MM.1S (cell line): ENCODE measurements at regions not wholly inside any gene's neighbourhood (a gene's known extent, or its start where the extent isn't known, plus 50 kb on each side); places are given as distances from the start of the nearest gene placed in this dataset.

Experiments used
- DNase-seq: peaks from one replicate; pipeline ENCODE4 v3.0.0-alpha.2; 2015
- H2AFZ ChIP-seq: fragments of 300-600 bp; sonication (generic); 2 replicates; pipeline ENCODE4 v1.6.0; 2016; ENCODE audit warnings: antibody characterized with exemption, low read length
- H3F3A ChIP-seq: fragments of 300-600 bp; sonication (generic); 2 replicates; pipeline ENCODE4 v1.6.1; 2016; ENCODE audit warnings: mild to moderate bottlenecking, antibody characterized with exemption, low read length, moderate library complexity, mixed read lengths; ENCODE audit not compliant: insufficient read depth
- H3K27ac ChIP-seq: fragments of 300-600 bp; sonication (generic); 2 replicates; pipeline ENCODE4 v1.5.1; 2016; ENCODE audit warnings: mild to moderate bottlenecking, low read length
- H3K27me3 ChIP-seq: fragments of 300-600 bp; sonication (generic); replicated peaks from 2 replicates; pipeline ENCODE4 v1.6.0; 2016; ENCODE audit warnings: low read length; ENCODE audit not compliant: insufficient read depth
- H3K36me3 ChIP-seq: fragments of 300-600 bp; sonication (generic); replicated peaks from 2 replicates; pipeline ENCODE4 v1.6.1; 2016; ENCODE audit warnings: mild to moderate bottlenecking, low read length, mixed read lengths; ENCODE audit not compliant: insufficient read depth
- H3K4me1 ChIP-seq: fragments of 300-600 bp; sonication (generic); 2 replicates; pipeline ENCODE4 v1.6.1; 2016; ENCODE audit warnings: low read length, mixed read lengths
- H3K4me2 ChIP-seq: fragments of 300-600 bp; sonication (generic); 2 replicates; pipeline ENCODE4 v1.6.0; 2016; ENCODE audit warnings: low read depth, low read length
- H3K4me3 ChIP-seq: fragments of 300-600 bp; sonication (generic); 2 replicates; pipeline ENCODE4 v1.5.1; 2016; ENCODE audit warnings: low read length, mixed read lengths
- H3K79me2 ChIP-seq: fragments of 300-600 bp; sonication (generic); 2 replicates; pipeline ENCODE4 v1.6.1; 2016; ENCODE audit warnings: mixed run types, low read length, mixed read lengths
- H3K9ac ChIP-seq: fragments of 300-600 bp; sonication (generic); 2 replicates; pipeline ENCODE4 v1.6.1; 2016; ENCODE audit warnings: low read length, mixed read lengths
- H3K9me2 ChIP-seq: fragments of 300-600 bp; sonication (generic); replicated peaks from 2 replicates; pipeline ENCODE4 v1.6.1; 2016; ENCODE audit warnings: mild to moderate bottlenecking, low read length, mixed read lengths; ENCODE audit not compliant: insufficient read depth
- H3K9me3 ChIP-seq: fragments of 300-600 bp; sonication (generic); replicated peaks from 2 replicates; pipeline ENCODE4 v1.6.1; 2016; ENCODE audit warnings: mild to moderate bottlenecking, low read length, mixed read lengths; ENCODE audit not compliant: insufficient read depth
- H4K20me1 ChIP-seq: fragments of 300-600 bp; sonication (generic); 2 replicates; pipeline ENCODE4 v1.6.1; 2016; ENCODE audit warnings: mild to moderate bottlenecking, low read length, moderate library complexity, mixed read lengths; ENCODE audit not compliant: insufficient read depth
- EZH2 ChIP-seq: fragments of 300-600 bp; sonication (generic); optimal IDR thresholded peaks from 2 replicates; pipeline ENCODE3; 2017; ENCODE audit warnings: low read depth, mild to moderate bottlenecking, antibody characterized with exemption, low read length, mixed read lengths
- EZH2phosphoT487 ChIP-seq: fragments of 300-600 bp; sonication (generic); IDR thresholded peaks from 2 replicates; pipeline ENCODE4 v1.6.1; 2018; ENCODE audit warnings: antibody characterized with exemption, low read length
- TF ChIP-seq, protein P1 (sequence below): fragments of 300-600 bp; sonication (generic); IDR thresholded peaks from 2 replicates; pipeline ENCODE4 v1.5.1; 2016; ENCODE audit warnings: antibody characterized with exemption, low read length, mixed read lengths

- TF ChIP-seq EZH2phosphoT487 (no peak), EZH2 (no peak)
- TF ChIP-seq, protein P1, sequence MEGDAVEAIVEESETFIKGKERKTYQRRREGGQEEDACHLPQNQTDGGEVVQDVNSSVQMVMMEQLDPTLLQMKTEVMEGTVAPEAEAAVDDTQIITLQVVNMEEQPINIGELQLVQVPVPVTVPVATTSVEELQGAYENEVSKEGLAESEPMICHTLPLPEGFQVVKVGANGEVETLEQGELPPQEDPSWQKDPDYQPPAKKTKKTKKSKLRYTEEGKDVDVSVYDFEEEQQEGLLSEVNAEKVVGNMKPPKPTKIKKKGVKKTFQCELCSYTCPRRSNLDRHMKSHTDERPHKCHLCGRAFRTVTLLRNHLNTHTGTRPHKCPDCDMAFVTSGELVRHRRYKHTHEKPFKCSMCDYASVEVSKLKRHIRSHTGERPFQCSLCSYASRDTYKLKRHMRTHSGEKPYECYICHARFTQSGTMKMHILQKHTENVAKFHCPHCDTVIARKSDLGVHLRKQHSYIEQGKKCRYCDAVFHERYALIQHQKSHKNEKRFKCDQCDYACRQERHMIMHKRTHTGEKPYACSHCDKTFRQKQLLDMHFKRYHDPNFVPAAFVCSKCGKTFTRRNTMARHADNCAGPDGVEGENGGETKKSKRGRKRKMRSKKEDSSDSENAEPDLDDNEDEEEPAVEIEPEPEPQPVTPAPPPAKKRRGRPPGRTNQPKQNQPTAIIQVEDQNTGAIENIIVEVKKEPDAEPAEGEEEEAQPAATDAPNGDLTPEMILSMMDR = no peak
- Histone ChIP-seq H3K9me3 (no peaks in the 10 kb centered on the region), H3K36me3 (no peaks in the 10 kb centered on the region), H3K9me2 (no peaks in the 10 kb centered on the region), H3K9ac (peak overlapping the region; percentile 22; the same call in 1 of the 2 replicates), H3K4me3 (peak overlapping the region; percentile 3; the same call in 1 of the 2 replicates), H3K4me1 (peaks cover 12% of the 10 kb centered on the region), H4K20me1 (no peaks in the 10 kb centered on the region), H2AFZ (peak overlapping the region; percentile 55), H3K27ac (peak overlapping the region; percentile 69; the same call in 1 of the 2 replicates), H3K4me2 (peak overlapping the region; percentile 50), H3K27me3 (no peaks in the 10 kb centered on the region), H3K79me2 (no peaks in the 10 kb centered on the region), H3F3A (peaks cover 9% of the 10 kb centered on the region; the same call in 1 of the 2 replicates)
- DNase-seq = peak; percentile 76
These were observed 60.4 kb upstream of the CHD2 start for GRCh38 chr15:92839696-92840095.

GRCh38 chr15:92840149-92840548 lies 60.0 kb upstream of the CHD2 start:
- DNase-seq = no peak
- Histone ChIP-seq H3K27me3 (no peaks in the 10 kb centered on the region), H3K9me3 (no peaks in the 10 kb centered on the region), H3K4me3 (peak overlapping the region; percentile 3; the same call in 1 of the 2 replicates), H3K4me2 (peak overlapping the region; percentile 50), H4K20me1 (no peaks in the 10 kb centered on the region), H3K9me2 (no peaks in the 10 kb centered on the region), H2AFZ (peak overlapping the region; percentile 55), H3K36me3 (no peaks in the 10 kb centered on the region), H3K27ac (peak overlapping the region; percentile 69; the same call in 1 of the 2 replicates), H3K79me2 (no peaks in the 10 kb centered on the region), H3F3A (peaks cover 13% of the 10 kb centered on the region), H3K9ac (peak overlapping the region; percentile 22; the same call in 1 of the 2 replicates), H3K4me1 (peaks cover 17% of the 10 kb centered on the region)
- TF ChIP-seq EZH2 (no peak), EZH2phosphoT487 (no peak)
- TF ChIP-seq, protein P1 = no peak

- Histone ChIP-seq H3K79me2 (no peaks in the 10 kb centered on the region), H2AFZ (no peak overlapping the region), H3K36me3 (no peaks in the 10 kb centered on the region), H3K27ac (no peak overlapping the region), H3K4me2 (no peak overlapping the region), H3K9me2 (no peaks in the 10 kb centered on the region), H4K20me1 (no peaks in the 10 kb centered on the region), H3K9me3 (no peaks in the 10 kb centered on the region), H3K4me3 (no peak overlapping the region), H3K27me3 (no peaks in the 10 kb centered on the region), H3K9ac (no peak overlapping the region), H3K4me1 (peaks cover 22% of the 10 kb centered on the region), H3F3A (peaks cover 17% of the 10 kb centered on the region)
- no peak for DNase-seq
- no peak for TF ChIP-seq EZH2
- TF ChIP-seq, protein P1 = no peak
These were observed 56.8 kb upstream of the CHD2 start for GRCh38 chr15:92843326-92843725.
